ENCODE measurements at regions not wholly inside any gene's neighbourhood (a gene's known extent, or its start where the extent isn't known, plus 50 kb on each side); places are given as distances from the start of the nearest gene placed in this dataset.

GRCh38 chr6:19998541-19998940 lies 161.4 kb downstream of the ID4 start:
- H3K9me3 ChIP-seq (replicated peaks; ENCODE audit: control insufficient read depth, insufficient read depth, low read length), result no peaks in the 10 kb centered on the region
- dilution Hi-C loops (cut with MboI; ENCODE audit: extremely low pct_ligation_motif_present, low sequenced_read_pairs), result no loop called here
- intact Hi-C loops (cut with micrococcal nuclease), result no loop called here
- no peaks in the 10 kb centered on the region for H3K4me1 ChIP-seq (ENCODE audit: control insufficient read depth, extremely low read depth, insufficient read depth, low read length)
- no peaks in the 10 kb centered on the region for H3K9me1 ChIP-seq (replicated peaks; ENCODE audit: control insufficient read depth, extremely low read depth, insufficient read depth, low read length)
- FAIRE-seq (no peak), DNase-seq (ENCODE audit: low read depth, low spot score) (no peak)
- TF ChIP-seq EZH2 (IDR thresholded peaks at IDR 0.05; ENCODE audit: borderline replicate concordance, low read depth, low read length, severe bottlenecking) (no peak), MAX (IDR thresholded peaks at IDR 0.05; ENCODE audit: insufficient read depth, insufficient read length) (no peak), GATA2 (IDR thresholded peaks at IDR 0.05; ENCODE audit: insufficient read depth, insufficient read length, low read depth, low read length) (no peak), JUN (IDR thresholded peaks at IDR 0.05; ENCODE audit: borderline replicate concordance, insufficient read depth, insufficient read length, low read depth) (no peak), POLR2AphosphoS5 (IDR thresholded peaks at IDR 0.05; ENCODE audit: insufficient read depth, low read depth, low read length) (no peak), MYC (IDR thresholded peaks at IDR 0.05; ENCODE audit: low read depth, low read length) (no peak), FOS (IDR thresholded peaks at IDR 0.05; ENCODE audit: borderline replicate concordance, insufficient read depth, low read length) (no peak), POLR2A (IDR thresholded peaks at IDR 0.05; ENCODE audit: low read depth, low read length) (no peak)
- TF ChIP-seq, protein P1, sequence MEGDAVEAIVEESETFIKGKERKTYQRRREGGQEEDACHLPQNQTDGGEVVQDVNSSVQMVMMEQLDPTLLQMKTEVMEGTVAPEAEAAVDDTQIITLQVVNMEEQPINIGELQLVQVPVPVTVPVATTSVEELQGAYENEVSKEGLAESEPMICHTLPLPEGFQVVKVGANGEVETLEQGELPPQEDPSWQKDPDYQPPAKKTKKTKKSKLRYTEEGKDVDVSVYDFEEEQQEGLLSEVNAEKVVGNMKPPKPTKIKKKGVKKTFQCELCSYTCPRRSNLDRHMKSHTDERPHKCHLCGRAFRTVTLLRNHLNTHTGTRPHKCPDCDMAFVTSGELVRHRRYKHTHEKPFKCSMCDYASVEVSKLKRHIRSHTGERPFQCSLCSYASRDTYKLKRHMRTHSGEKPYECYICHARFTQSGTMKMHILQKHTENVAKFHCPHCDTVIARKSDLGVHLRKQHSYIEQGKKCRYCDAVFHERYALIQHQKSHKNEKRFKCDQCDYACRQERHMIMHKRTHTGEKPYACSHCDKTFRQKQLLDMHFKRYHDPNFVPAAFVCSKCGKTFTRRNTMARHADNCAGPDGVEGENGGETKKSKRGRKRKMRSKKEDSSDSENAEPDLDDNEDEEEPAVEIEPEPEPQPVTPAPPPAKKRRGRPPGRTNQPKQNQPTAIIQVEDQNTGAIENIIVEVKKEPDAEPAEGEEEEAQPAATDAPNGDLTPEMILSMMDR (IDR thresholded peaks at IDR 0.05; ENCODE audit: extremely low read depth in 1 of 2, insufficient read depth in 1 of 2, low read depth in 1 of 2, low read length in 2 of 2), result no peak
- H3K36me3 ChIP-seq (ENCODE audit: control insufficient read depth in 2 of 2, extremely low read depth in 1 of 2, insufficient read depth in 2 of 2, low read length in 2 of 2), result no peaks in the 10 kb centered on the region
- BruUV-seq (replicated peaks), result no TSS peak
- no peak overlapping the region for H3K4me2 ChIP-seq (ENCODE audit: insufficient read depth, low read length)
- H3K27me3 ChIP-seq (ENCODE audit: control insufficient read depth in 2 of 2, insufficient read depth in 2 of 2, low read length in 2 of 2), result no peaks in the 10 kb centered on the region
- CTCF ChIA-PET, result no interaction called here
- POLR2A ChIA-PET, result no interaction called here
- H3K27ac ChIP-seq (ENCODE audit: insufficient read depth, low read depth, low read length), result no peak overlapping the region
- no peak overlapping the region for H2AFZ ChIP-seq (ENCODE audit: low read depth, low read length)
- no peak overlapping the region for H3K9ac ChIP-seq (replicated peaks; ENCODE audit: extremely low read depth, insufficient read depth, low read length)
- H3K79me2 ChIP-seq (ENCODE audit: control insufficient read depth, insufficient read depth, low read length), result no peaks in the 10 kb centered on the region
- no peak overlapping the region for H3K4me3 ChIP-seq (replicated peaks in 1 of 3; ENCODE audit: insufficient read depth in 1 of 3, low read depth in 1 of 3, low read length in 3 of 3)
- no peaks in the 10 kb centered on the region for H4K20me1 ChIP-seq (replicated peaks; ENCODE audit: control insufficient read depth, extremely low read depth, insufficient read depth, low read length)
